Fibroblast of the aortic adventitia (primary cell): ENCODE measurements at regions not wholly inside any gene's neighbourhood (a gene's known extent, or its start where the extent isn't known, plus 50 kb on each side); places are given as distances from the start of the nearest gene placed in this dataset.

Experiments
- DNase-seq: peaks from one replicate; pipeline ENCODE4 v3.0.0-alpha.2; 2010; ENCODE audit warnings: low read depth
- H3K4me3 ChIP-seq: 2 replicates; pipeline ENCODE4 v1.5.1; 2011; ENCODE audit warnings: low read depth, mild to moderate bottlenecking, control low read depth, low read length, moderate library complexity
- CTCF ChIP-seq: IDR thresholded peaks from 2 replicates; pipeline ENCODE4 v1.5.1; 2011; ENCODE audit warnings: mild to moderate bottlenecking, low read length, control low read depth, inconsistent platforms; ENCODE audit not compliant: insufficient read depth

DNA sequence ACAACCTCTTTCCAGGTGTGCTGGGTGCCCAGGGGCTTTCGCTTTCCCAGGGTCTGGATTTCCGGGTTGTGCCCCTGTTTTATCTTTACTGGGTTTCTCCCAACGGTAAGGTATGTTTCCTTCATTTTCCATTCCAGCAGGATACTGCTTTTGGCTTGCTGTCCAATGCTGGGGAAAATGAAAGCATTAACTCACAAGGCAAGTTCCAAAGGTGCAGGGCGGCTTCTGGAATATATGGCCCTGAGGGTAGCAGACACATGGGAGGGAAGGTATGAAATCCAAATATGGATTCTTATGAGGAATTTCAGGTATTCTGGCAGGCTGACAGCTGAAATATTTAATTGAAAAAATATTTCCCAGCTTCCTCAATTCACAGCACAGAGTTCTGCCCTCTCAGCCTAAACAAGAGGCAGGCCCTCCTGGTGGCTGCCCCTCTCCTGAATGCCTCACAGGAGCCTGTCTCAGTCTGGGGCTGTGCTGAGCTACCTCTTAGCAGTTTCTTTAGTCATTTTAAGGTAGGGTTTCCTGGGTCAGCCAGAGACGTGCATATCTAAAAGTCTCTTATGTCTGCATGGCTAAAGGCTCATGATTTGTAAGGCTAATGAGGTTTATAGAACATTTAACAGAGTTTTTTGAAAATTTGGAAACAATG lies 318.6 kb upstream of the B3GAT1 start:
- no peak for DNase-seq
- H3K4me3 ChIP-seq = no peak overlapping the region
- TF ChIP-seq CTCF = no peak

GRCh38 chr11:134730101-134730500 lies 318.1 kb upstream of the B3GAT1 start:
- TF ChIP-seq CTCF = no peak
- H3K4me3 ChIP-seq = no peak overlapping the region
- DNase-seq = no peak

DNA sequence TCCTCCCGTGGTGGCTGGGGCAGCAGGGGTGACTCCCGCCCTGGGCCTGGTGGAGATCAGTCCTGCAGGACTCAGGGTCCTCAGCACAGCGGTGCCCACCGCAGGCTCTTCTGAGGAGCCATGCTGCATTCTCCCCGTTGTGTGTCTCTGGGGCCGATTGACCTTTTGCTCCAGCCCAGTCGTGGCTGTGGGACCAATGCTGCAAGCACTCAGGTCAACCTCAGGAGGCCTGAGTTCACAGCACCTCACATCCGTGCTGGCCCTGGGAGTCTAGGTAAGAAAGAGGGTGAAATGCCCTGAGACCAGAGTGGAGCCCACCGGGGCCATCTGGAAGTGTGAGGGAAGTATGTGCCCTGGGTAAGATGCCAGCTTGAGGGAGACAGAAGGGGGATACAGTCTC lies 316.1 kb upstream of the B3GAT1 start:
- TF ChIP-seq CTCF = no peak
- no peak for DNase-seq
- no peak overlapping the region for H3K4me3 ChIP-seq

- no peak overlapping the region for H3K4me3 ChIP-seq
- no peak for TF ChIP-seq CTCF
- DNase-seq = no peak
These were observed 315.6 kb upstream of the B3GAT1 start for GRCh38 chr11:134727636-134728035.

GRCh38 chr11:134727204-134727603 lies 315.2 kb upstream of the B3GAT1 start:
- H3K4me3 ChIP-seq = no peak overlapping the region
- no peak for DNase-seq
- TF ChIP-seq CTCF = no peak

- no peak overlapping the region for H3K4me3 ChIP-seq
- TF ChIP-seq CTCF = no peak
- no peak for DNase-seq
These were observed 313.9 kb upstream of the B3GAT1 start for GRCh38 chr11:134725716-134726639.
